ENCODE measurements at regions not wholly inside any gene's neighbourhood (a gene's known extent, or its start where the extent isn't known, plus 50 kb on each side); places are given as distances from the start of the nearest gene placed in this dataset.
A peak's percentile ranks its signal among the peaks of the same experiment; 100 is the strongest.
"Not testable (repeated sequence)": the region's sequence is repeated elsewhere in the genome, so short reads cannot be mapped to it uniquely, and the experiment has no call there.

DNA sequence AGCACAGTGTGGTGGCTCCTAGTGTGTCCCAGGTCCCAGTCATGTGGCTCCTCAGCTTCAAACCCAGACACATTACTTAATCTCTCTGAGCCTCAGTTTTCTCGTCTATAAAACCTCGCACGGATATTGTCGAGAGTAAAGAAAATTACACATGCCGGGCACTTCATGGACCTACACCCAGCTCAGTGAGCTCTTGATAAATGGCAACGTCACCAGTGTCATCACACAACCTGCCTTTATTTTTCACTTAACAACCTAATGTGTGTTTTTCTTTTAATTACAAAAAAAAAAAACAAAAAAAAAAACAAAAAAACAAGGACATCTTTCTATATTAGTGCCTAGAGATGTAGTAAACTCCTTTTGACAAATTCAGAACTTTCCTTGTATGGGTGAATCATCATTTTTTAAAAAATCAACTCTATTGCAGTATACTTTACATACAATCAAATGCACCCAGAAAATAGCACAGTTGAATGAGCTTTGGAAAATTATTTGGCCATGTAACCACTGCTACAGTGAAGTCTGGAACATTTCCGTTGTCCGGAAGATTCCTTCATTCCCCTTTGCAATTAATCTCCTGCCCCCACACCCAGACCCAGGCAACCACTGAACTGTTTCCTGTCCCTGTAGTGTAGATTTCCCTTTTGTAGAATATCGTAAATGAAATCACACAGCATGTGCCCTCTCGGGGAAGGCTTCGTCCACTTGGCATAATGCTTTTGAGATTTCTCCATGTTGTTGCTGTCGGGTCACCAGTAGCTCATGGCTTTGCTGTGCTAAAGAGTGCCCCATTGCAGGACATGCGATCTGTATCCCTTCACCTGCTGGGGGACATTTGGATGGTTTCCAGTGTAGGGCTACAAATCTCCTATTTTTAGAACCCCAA, 100.4 kb upstream of the LARP1 start:
- Histone ChIP-seq H3K36me3 (no peaks in the 10 kb centered on the region), H3K27ac (peak overlapping the region in 9 of 11 experiments; percentile 1 to 42 (median 38); a peak in 11 of 22 replicates), H4K20me1 (no peaks in the 10 kb centered on the region), H3K4me3 (no peak overlapping the region), H3K9ac (peak overlapping the region in 3 of 11 experiments; percentile 29 to 58 (median 43); a peak in 9 of 22 replicates), H3K4me2 (peak overlapping the region; percentile 59 to 83 (median 72)), H3K9me3 (replicated peaks in 1 of 11) (no peaks in the 10 kb centered on the region), H3K27me3 (no peaks in the 10 kb centered on the region), H3K4me1 (peaks cover 18 to 23% (median 22%) of the 10 kb centered on the region in 10 experiments)
- TF ChIP-seq Cebpa-rat (IDR thresholded peaks at IDR 0.05): no peak

DNA sequence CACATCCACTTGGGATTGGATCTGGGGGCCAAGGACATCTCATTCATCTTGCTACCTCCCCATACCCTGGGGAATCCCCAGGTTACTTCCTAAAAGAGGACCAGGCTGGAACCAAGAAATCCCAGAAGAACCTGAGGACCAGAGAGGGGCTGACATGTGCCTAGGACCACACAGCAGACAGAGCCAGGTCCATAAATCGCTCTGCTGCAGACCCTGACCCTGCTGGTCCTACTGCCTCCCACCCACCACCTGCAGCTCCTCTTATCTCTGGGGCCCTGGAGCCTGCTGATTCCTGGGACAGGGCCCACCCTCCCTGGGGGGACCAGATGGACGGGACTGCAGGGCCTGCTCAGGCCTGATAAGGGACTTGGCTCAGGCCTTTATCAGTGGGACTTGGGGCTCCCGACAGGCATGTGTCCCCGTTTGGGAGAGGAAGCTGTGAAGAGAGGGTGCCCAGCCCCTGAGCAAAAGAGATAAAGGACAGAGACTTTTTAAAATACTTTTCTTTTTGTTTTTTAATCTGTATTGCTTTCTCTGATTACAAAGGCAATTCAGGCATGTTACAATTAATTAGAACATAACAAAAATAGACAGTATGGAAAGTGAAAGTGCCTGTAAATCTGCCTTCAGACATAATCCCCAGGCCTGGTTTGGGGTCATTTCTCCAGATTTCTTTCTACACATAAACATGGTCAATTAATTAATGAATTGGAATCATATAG, 101.3 kb upstream of the LARP1 start:
- peaks cover 0 to 6% (median 4%) of the 10 kb centered on the region in 11 experiments; a peak in 16 of 22 replicates for H3K27me3 ChIP-seq
- peak overlapping the region; percentile 59 to 83 (median 72) for H3K4me2 ChIP-seq
- H3K36me3 ChIP-seq: no peaks in the 10 kb centered on the region
- H3K9ac ChIP-seq: peak overlapping the region in 6 of 11 experiments; percentile 6 to 58 (median 26); a peak in 10 of 22 replicates
- no peak overlapping the region for H3K4me3 ChIP-seq
- no peaks in the 10 kb centered on the region for H4K20me1 ChIP-seq
- peak overlapping the region in 7 of 11 experiments; percentile 3 to 42 (median 38); a peak in 10 of 22 replicates for H3K27ac ChIP-seq
- H3K9me3 ChIP-seq (replicated peaks in 1 of 11): no peaks in the 10 kb centered on the region
- TF ChIP-seq Cebpa-rat (IDR thresholded peaks at IDR 0.05): no peak
- H3K4me1 ChIP-seq: peaks cover 20 to 29% (median 23%) of the 10 kb centered on the region in 10 experiments

DNA sequence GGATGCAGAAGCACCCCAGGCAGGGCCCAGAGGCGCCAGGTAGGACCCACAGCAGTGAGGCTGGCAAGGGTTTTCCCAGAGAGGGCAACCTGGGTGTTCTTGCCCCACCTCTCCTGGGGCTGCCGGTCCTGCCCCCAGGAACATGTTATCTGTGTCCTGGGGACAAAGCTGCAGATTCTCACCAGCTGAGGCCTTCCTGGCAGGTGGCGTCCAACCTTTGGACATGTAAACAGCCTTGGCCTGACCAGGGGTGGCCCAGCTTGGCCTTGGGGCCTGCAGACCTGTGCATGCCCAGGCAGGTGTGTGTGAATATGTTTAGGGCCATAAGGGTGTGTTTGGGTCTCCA, 101.8 kb upstream of the LARP1 start:
- Histone ChIP-seq H3K36me3 (no peaks in the 10 kb centered on the region), H3K4me2 (peak overlapping the region in 6 of 11 experiments; percentile 59 to 79 (median 74); a peak in 6 of 22 replicates), H3K9me3 (replicated peaks in 1 of 11) (no peaks in the 10 kb centered on the region), H3K4me1 (peaks cover 20 to 35% (median 28%) of the 10 kb centered on the region in 10 experiments), H3K27me3 (peaks cover 5 to 11% (median 9%) of the 10 kb centered on the region in 11 experiments), H3K9ac (no peak overlapping the region), H3K27ac (0 out of 22 replicates have a peak overlapping the region, but pooled peaks of 1 of the 11 experiments have one; percentile 10), H4K20me1 (no peaks in the 10 kb centered on the region), H3K4me3 (no peak overlapping the region)
- TF ChIP-seq Cebpa-rat (IDR thresholded peaks at IDR 0.05): no peak

DNA sequence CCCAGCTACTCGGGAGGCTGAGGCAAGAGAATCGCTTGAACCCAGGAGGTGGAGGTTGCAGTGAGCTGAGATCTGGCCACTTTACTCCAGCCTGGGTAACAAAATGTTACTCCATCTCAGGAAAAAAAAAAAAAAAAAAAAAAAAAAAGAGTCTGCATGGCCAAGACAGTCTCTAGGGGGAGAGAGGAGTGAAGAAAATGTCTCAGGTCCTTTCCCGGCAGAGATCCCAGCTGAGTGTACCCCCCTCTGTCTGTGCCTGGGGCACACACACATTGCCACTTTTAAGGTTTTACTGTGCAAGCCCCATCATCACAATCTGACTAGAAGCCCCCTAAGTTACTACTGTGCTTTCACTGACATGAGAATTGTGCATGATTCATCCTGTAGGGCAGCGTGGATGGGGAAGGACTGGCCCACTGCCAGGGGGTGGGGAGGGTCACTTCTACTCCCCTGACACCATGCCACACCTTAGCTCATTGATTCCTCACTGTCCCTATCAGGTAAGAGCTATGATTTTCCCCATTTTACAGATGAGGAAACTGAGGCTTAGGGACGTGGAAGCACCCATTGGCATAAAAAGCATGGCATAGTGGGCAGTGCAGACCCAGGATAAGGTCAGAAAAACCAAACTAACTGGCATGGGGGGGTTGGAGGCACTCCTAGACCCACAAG, 102.3 kb upstream of the LARP1 start:
- Histone ChIP-seq H3K4me2 (no peak overlapping the region), H3K9ac (no peak overlapping the region), H3K27me3 (peaks cover 10 to 16% (median 14%) of the 10 kb centered on the region in 11 experiments), H3K4me1 (peaks cover 21 to 40% (median 30%) of the 10 kb centered on the region in 10 experiments), H3K36me3 (no peaks in the 10 kb centered on the region), H3K27ac (no peak overlapping the region), H4K20me1 (0 out of 22 replicates have a peak, but pooled peaks cover 0 to 3% (median 0%) of the 10 kb centered on the region in 11 experiments), H3K4me3 (no peak overlapping the region), H3K9me3 (replicated peaks in 1 of 11) (no peaks in the 10 kb centered on the region)
- TF ChIP-seq Cebpa-rat (IDR thresholded peaks at IDR 0.05): no peak

DNA sequence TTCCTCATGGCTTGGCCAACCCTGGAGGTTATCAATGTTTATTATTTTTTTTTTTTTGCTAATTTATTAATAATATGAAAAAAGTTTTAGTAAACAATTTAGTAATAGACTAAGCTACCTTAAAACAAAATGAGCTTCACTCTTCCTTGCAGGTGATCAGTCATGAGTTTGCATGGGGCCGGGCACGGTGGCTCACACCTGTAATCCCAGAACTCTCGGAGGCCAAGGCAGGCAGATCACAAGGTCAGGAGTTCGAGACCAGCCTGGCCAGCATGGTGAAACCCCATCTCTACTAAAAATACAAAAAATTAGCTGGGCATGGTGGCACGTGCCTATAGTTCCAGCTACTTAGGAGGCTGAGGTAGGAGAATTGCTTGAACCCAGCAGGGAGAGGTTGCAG, 103.4 kb upstream of the LARP1 start:
- H3K9ac ChIP-seq; H3K9me3 ChIP-seq (replicated peaks in 1 of 11): not testable (repeated sequence)

DNA sequence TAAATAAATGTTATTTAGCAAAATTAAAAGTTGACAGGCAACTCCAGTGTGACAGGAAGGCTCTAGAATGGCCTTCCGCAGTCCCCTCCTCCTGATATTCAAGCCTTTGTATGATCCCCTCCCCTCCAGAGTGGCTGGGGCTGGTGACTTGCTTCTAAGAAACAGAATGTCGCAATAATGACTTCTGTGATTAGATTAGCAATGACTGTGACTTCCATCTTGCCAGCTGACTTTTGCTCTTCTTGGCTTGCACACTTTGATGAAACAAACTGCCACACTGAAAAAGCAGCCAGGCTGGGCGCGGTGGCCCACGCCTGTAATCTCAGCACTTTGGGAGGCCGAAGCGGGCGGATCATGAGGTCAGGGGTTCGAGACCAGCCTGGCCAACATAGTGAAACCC, 106.5 kb upstream of the LARP1 start:
- H3K4me1 ChIP-seq: peaks cover 14 to 32% (median 23%) of the 10 kb centered on the region in 10 experiments; a peak in 19 of 20 replicates
- H4K20me1 ChIP-seq: peaks cover 0 to 11% (median 0%) of the 10 kb centered on the region in 11 experiments; a peak in 3 of 22 replicates
- peak in 10 of 11 experiments; percentile 67 to 94 (median 82); a peak in 18 of 22 replicates for TF ChIP-seq Cebpa-rat (IDR thresholded peaks at IDR 0.05)
- 0 out of 22 replicates have a peak overlapping the region, but pooled peaks of 1 of the 11 experiments have one; percentile 7 for H3K9ac ChIP-seq
- H3K27ac ChIP-seq: no peak overlapping the region
- no peak overlapping the region for H3K4me3 ChIP-seq
- H3K9me3 ChIP-seq (replicated peaks in 1 of 11): peaks cover under 1 to 6% (median 4%) of the 10 kb centered on the region in 11 experiments; a peak in 19 of 22 replicates
- H3K27me3 ChIP-seq: peaks cover 34 to 47% (median 42%) of the 10 kb centered on the region in 11 experiments
- H3K4me2 ChIP-seq: peak overlapping the region in 6 of 11 experiments; percentile 2 to 69 (median 44); a peak in 9 of 22 replicates
- no peaks in the 10 kb centered on the region for H3K36me3 ChIP-seq

More for the DNA sequence above, 103.4 kb upstream of the LARP1 start:
- not testable (repeated sequence) for H3K4me2 ChIP-seq, H3K36me3 ChIP-seq, H3K4me3 ChIP-seq, H3K27ac ChIP-seq
- Histone ChIP-seq H3K27me3 (peaks cover 21 to 27% (median 25%) of the 10 kb centered on the region in 11 experiments), H4K20me1 (peaks cover 0 to 11% (median 0%) of the 10 kb centered on the region in 11 experiments; a peak in 3 of 22 replicates), H3K4me1 (peaks cover 28 to 50% (median 40%) of the 10 kb centered on the region in 10 experiments)

DNA sequence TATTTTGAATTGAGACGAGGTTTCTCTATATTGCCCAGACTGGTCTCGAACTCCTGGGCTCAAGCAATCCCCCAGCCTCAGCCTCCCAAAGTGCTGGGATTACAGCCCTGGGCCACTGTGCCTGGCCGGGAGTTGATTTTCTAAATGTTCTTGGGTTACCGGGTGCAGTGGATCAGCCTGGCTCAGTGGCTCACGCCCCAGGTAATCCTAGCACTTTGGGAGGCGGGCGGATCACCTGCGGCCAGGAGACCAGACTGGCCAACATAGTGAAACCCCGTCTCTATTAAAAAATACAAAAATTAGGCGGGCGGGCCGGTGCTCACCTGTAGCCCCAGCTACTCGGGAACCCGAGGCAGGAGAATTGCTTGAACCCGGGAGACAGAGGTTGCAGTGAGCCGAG, 106.9 kb upstream of the LARP1 start:
- Histone ChIP-seq H3K27ac (no peak overlapping the region), H3K9me3 (replicated peaks in 1 of 11) (peaks cover 5 to 11% (median 9%) of the 10 kb centered on the region in 11 experiments; a peak in 21 of 22 replicates), H3K36me3 (no peaks in the 10 kb centered on the region), H3K4me2 (peak overlapping the region in 5 of 11 experiments; percentile 2 to 69 (median 43); a peak in 5 of 22 replicates), H3K9ac (no peak overlapping the region), H4K20me1 (peaks cover 0 to 11% (median 0%) of the 10 kb centered on the region in 11 experiments; a peak in 3 of 22 replicates), H3K27me3 (peaks cover 34 to 47% (median 42%) of the 10 kb centered on the region in 11 experiments), H3K4me3 (no peak overlapping the region), H3K4me1 (peaks cover 10 to 31% (median 22%) of the 10 kb centered on the region in 10 experiments; a peak in 18 of 20 replicates)
- no peak for TF ChIP-seq Cebpa-rat (IDR thresholded peaks at IDR 0.05)

- Histone ChIP-seq H3K4me3 (peak overlapping the region in 3 of 10 experiments; percentile 41 to 47 (median 43); a peak in 4 of 20 replicates), H4K20me1 (peaks cover 0 to 11% (median 0%) of the 10 kb centered on the region in 11 experiments; a peak in 3 of 22 replicates), H3K27me3 (peaks cover 34 to 47% (median 42%) of the 10 kb centered on the region in 11 experiments), H3K27ac (no peak overlapping the region), H3K4me1 (peaks cover 10 to 31% (median 22%) of the 10 kb centered on the region in 10 experiments; a peak in 18 of 20 replicates), H3K9ac (no peak overlapping the region), H3K36me3 (no peaks in the 10 kb centered on the region), H3K4me2 (peak overlapping the region in 9 of 11 experiments; percentile 19 to 90 (median 62); a peak in 17 of 22 replicates), H3K9me3 (replicated peaks in 1 of 11) (peaks cover 6 to 16% (median 12%) of the 10 kb centered on the region in 11 experiments; a peak in 21 of 22 replicates)
- TF ChIP-seq Cebpa-rat (IDR thresholded peaks at IDR 0.05): no peak
These were observed 107.4 kb upstream of the LARP1 start for GRCh38 chr5:154647761-154648145.
